Peyer's patch (tissue), 4 donors: ENCODE measurements at regions not wholly inside any gene's neighbourhood (a gene's known extent, or its start where the extent isn't known, plus 50 kb on each side); places are given as distances from the start of the nearest gene placed in this dataset.

Experiments
- POLR2A ChIP-seq, 2 donors: fragments of 450-650 bp; IDR thresholded peaks; one replicate each; pipeline ENCODE4 v1.5.1; 2017; ENCODE audit warnings: antibody characterized with exemption in 2 of 2, mild to moderate bottlenecking in 2 of 2, moderate library complexity in 2 of 2
- TF ChIP-seq, protein P1 (sequence below), 6 experiments: fragments of 450-650 bp in 4 of 6; fragments of 200-600 bp in 2 of 6; sonication (generic) in 1 of 6; IDR thresholded peaks; one replicate each; pipeline ENCODE4 v1.5.1; 2017 to 2019; ENCODE audit warnings: antibody characterized with exemption in 6 of 6, mild to moderate bottlenecking in 3 of 6, moderate library complexity in 1 of 6

GRCh38 chr1:29382851-29383745 is 146.8 kb downstream of the PTPRU start:
- TF ChIP-seq POLR2A (IDR thresholded peaks at IDR 0.05), result no peak
- TF ChIP-seq, protein P1, sequence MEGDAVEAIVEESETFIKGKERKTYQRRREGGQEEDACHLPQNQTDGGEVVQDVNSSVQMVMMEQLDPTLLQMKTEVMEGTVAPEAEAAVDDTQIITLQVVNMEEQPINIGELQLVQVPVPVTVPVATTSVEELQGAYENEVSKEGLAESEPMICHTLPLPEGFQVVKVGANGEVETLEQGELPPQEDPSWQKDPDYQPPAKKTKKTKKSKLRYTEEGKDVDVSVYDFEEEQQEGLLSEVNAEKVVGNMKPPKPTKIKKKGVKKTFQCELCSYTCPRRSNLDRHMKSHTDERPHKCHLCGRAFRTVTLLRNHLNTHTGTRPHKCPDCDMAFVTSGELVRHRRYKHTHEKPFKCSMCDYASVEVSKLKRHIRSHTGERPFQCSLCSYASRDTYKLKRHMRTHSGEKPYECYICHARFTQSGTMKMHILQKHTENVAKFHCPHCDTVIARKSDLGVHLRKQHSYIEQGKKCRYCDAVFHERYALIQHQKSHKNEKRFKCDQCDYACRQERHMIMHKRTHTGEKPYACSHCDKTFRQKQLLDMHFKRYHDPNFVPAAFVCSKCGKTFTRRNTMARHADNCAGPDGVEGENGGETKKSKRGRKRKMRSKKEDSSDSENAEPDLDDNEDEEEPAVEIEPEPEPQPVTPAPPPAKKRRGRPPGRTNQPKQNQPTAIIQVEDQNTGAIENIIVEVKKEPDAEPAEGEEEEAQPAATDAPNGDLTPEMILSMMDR (IDR thresholded peaks at IDR 0.05), result no peak
